PC-9 (cell line): ENCODE measurements at regions not wholly inside any gene's neighbourhood (a gene's known extent, or its start where the extent isn't known, plus 50 kb on each side); places are given as distances from the start of the nearest gene placed in this dataset.
"Not testable (repeated sequence)": the region's sequence is repeated elsewhere in the genome, so short reads cannot be mapped to it uniquely, and the experiment has no call there.

Experiments
- EZH2 ChIP-seq: fragments of 200-600 bp; sonication (generic); IDR thresholded peaks from 2 replicates; pipeline ENCODE4 v1.8.0; 2017; ENCODE audit warnings: antibody characterized with exemption, low read depth
- TF ChIP-seq, protein P1 (sequence below): fragments of 200-600 bp; sonication (generic); conservative IDR thresholded peaks from 2 replicates; pipeline ENCODE4 v1.6.1; 2017; ENCODE audit warnings: mixed run types, antibody characterized with exemption, mild to moderate bottlenecking, moderate library complexity

DNA sequence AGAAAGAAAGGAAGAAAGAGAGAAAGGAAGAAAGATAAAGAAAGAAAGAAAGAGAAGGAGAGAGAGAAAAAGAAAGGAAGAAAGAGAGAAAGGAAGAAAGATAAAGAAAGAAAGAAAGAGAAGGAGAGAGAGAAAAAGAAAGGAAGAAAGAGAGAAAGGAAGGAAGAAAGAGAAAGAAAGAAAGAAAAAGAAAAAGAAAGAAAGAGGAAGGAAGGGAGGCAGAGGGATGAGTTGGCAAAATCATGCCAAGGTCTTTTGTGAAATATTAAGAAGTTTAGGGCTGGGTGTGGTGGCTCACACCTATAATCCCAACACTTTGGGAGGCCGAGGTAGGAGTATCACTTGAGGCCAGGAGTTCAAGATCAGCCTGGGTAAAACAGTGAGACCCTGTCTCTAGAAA is 675.8 kb upstream of the NRP1 start:
- TF ChIP-seq, protein P1, sequence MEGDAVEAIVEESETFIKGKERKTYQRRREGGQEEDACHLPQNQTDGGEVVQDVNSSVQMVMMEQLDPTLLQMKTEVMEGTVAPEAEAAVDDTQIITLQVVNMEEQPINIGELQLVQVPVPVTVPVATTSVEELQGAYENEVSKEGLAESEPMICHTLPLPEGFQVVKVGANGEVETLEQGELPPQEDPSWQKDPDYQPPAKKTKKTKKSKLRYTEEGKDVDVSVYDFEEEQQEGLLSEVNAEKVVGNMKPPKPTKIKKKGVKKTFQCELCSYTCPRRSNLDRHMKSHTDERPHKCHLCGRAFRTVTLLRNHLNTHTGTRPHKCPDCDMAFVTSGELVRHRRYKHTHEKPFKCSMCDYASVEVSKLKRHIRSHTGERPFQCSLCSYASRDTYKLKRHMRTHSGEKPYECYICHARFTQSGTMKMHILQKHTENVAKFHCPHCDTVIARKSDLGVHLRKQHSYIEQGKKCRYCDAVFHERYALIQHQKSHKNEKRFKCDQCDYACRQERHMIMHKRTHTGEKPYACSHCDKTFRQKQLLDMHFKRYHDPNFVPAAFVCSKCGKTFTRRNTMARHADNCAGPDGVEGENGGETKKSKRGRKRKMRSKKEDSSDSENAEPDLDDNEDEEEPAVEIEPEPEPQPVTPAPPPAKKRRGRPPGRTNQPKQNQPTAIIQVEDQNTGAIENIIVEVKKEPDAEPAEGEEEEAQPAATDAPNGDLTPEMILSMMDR = not testable (repeated sequence)
- not testable (repeated sequence) for TF ChIP-seq EZH2
